ENCODE measurements at regions not wholly inside any gene's neighbourhood (a gene's known extent, or its start where the extent isn't known, plus 50 kb on each side); places are given as distances from the start of the nearest gene placed in this dataset.

- no peak for TF ChIP-seq CTCF (IDR thresholded peaks at IDR 0.05; ENCODE audit: low read depth, low read length)
- ChIA-PET POLR2A (no interaction called here), CTCF (no interaction called here)
- no peak for DNase-seq (ENCODE audit: low read depth, low spot score)
- Histone ChIP-seq H3K9me3 (ENCODE audit: control insufficient read depth, insufficient read depth, low read length) (peaks cover 12% of the 10 kb centered on the region), H3K4me3 (ENCODE audit: low read depth, low read length) (no peak overlapping the region), H3K27ac (ENCODE audit: low read depth, low read length) (no peak overlapping the region), H3K27me3 (ENCODE audit: control insufficient read depth, insufficient read depth, low read length) (no peaks in the 10 kb centered on the region)
Measured at GRCh38 chr4:189385579-189385978, 555.1 kb upstream of the FRG1 start.

GRCh38 chr4:189396435-189396834 lies 544.2 kb upstream of the FRG1 start:
- Histone ChIP-seq H3K4me3 (ENCODE audit: low read depth, low read length) (no peak overlapping the region), H3K9me3 (ENCODE audit: control insufficient read depth, insufficient read depth, low read length) (peaks cover 18% of the 10 kb centered on the region), H3K27me3 (ENCODE audit: control insufficient read depth, insufficient read depth, low read length) (no peaks in the 10 kb centered on the region), H3K27ac (ENCODE audit: low read depth, low read length) (no peak overlapping the region)
- no peak for DNase-seq (ENCODE audit: low read depth, low spot score)
- ChIA-PET POLR2A (no interaction called here), CTCF (no interaction called here)
- TF ChIP-seq CTCF (IDR thresholded peaks at IDR 0.05; ENCODE audit: low read depth, low read length), result no peak

- Histone ChIP-seq H3K27ac (ENCODE audit: low read depth, low read length) (no peak overlapping the region), H3K4me3 (ENCODE audit: low read depth, low read length) (no peak overlapping the region), H3K27me3 (ENCODE audit: control insufficient read depth, insufficient read depth, low read length) (no peaks in the 10 kb centered on the region), H3K9me3 (ENCODE audit: control insufficient read depth, insufficient read depth, low read length) (peaks cover 8% of the 10 kb centered on the region)
- ChIA-PET CTCF (no interaction called here), POLR2A (no interaction called here)
- no peak for TF ChIP-seq CTCF (IDR thresholded peaks at IDR 0.05; ENCODE audit: low read depth, low read length)
- DNase-seq (ENCODE audit: low read depth, low spot score), result no peak
Measured at GRCh38 chr4:189404271-189404670, 536.4 kb upstream of the FRG1 start.

GRCh38 chr4:189409158-189409557 lies 531.5 kb upstream of the FRG1 start:
- Histone ChIP-seq H3K9me3 (ENCODE audit: control insufficient read depth, insufficient read depth, low read length) (peaks cover 11% of the 10 kb centered on the region), H3K27ac (ENCODE audit: low read depth, low read length) (no peak overlapping the region), H3K27me3 (ENCODE audit: control insufficient read depth, insufficient read depth, low read length) (no peaks in the 10 kb centered on the region), H3K4me3 (ENCODE audit: low read depth, low read length) (no peak overlapping the region)
- TF ChIP-seq CTCF (IDR thresholded peaks at IDR 0.05; ENCODE audit: low read depth, low read length), result no peak
- no peak for DNase-seq (ENCODE audit: low read depth, low spot score)
- ChIA-PET CTCF (no interaction called here), POLR2A (no interaction called here)

- ChIA-PET CTCF (no interaction called here), POLR2A (no interaction called here)
- H3K9me3 ChIP-seq (ENCODE audit: control insufficient read depth, insufficient read depth, low read length), result peaks cover 18% of the 10 kb centered on the region; the same call in 1 of the 2 replicates
- H3K27ac ChIP-seq (ENCODE audit: low read depth, low read length), result no peak overlapping the region
- DNase-seq (ENCODE audit: low read depth, low spot score), result no peak
- no peak overlapping the region for H3K4me3 ChIP-seq (ENCODE audit: low read depth, low read length)
- H3K27me3 ChIP-seq (ENCODE audit: control insufficient read depth, insufficient read depth, low read length), result no peaks in the 10 kb centered on the region
- TF ChIP-seq CTCF (IDR thresholded peaks at IDR 0.05; ENCODE audit: low read depth, low read length), result no peak
Measured at GRCh38 chr4:189414021-189414420, 526.7 kb upstream of the FRG1 start.

Measured in AG04450 (cell line).